Stimulated activated CD4-positive, alpha-beta T cell treated with anti-CD3 and anti-CD28 coated beads, TNF-alpha, amount 100 ng/mL, for 48 hours (primary cell): ENCODE measurements at regions not wholly inside any gene's neighbourhood (a gene's known extent, or its start where the extent isn't known, plus 50 kb on each side); places are given as distances from the start of the nearest gene placed in this dataset.

ENCODE experiments used
- DNase-seq, 3 donors: peaks; one replicate each; pipeline ENCODE4 v3.0.0-alpha.2; 2020; ENCODE audit warnings: low read depth in 3 of 3

DNA sequence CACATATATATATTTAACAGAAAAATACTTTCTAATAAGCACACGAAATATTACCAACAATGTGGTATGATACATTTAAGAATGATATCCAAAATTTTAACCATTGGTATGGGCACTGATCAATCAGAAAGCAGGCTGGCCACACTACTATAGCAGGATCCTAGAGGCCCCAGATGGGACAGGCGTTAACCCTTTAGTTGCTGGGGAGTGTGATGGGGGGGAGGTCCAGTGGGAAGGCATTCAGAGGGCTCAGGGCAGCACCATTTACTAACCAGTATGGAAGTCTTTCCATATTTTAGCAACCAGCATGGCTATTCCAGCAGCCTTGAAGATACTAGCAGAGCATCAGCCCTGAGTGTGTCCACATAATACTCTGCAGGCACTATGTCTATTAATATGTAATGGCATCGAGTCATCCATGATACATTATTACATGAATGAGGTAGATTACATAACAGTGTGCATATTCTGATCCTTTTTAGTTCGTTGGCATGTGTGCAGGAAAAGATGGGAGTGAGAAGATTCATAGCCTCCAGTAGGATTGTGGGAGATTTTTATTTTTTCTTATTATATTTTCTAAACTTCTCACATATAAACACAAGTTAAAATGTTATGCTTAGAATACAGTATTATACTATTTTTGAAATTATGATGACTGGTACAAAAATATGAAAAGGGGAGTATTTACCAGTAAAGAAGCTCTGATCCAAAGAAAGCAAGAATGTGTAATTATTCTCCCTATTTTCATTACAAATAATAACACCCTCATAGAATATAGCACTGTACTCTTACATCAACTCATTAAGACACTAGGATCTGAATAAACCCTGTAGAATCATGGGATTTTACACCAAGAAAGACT, 78.9 kb downstream of the FAM217A start:
- DNase-seq: no peak

- no peak for DNase-seq
Observed at GRCh38 chr6:4004249-4004648, 74.7 kb downstream of the FAM217A start.

DNA sequence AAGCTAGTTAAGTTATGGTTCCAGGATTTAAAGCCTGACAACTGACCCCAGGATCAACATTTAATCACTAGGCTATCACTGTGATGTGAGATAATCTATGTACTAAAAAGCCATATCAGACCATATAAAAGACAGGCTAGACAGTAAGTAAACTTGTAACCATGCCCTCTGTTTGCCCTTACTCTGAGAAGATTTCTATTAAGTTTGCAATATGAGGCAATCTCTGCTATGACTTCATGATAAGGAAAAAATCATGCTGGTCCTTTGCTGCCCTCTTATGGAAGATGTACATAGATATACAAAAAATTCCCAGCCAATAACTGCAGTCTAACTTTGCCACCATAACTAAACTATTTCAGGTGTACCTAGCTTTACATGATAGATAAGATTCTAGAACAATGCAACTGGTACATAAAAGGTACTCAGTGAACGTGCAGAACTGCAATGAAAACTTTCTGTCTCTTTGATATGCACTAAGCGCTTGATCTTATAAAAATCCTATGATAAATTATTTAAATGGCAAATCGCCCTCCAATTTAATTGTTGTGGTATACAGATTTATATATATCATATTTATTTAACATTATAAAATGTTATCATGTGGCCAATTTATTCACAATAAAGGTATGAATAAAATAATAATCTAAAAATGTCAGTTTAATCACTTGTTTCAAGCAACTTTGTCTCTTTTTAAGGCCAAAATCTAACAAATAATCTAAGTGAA, 70.5 kb downstream of the FAM217A start:
- DNase-seq: no peak

GRCh38 chr6:4009486-4009885, 69.5 kb downstream of the FAM217A start:
- DNase-seq: no peak

DNA sequence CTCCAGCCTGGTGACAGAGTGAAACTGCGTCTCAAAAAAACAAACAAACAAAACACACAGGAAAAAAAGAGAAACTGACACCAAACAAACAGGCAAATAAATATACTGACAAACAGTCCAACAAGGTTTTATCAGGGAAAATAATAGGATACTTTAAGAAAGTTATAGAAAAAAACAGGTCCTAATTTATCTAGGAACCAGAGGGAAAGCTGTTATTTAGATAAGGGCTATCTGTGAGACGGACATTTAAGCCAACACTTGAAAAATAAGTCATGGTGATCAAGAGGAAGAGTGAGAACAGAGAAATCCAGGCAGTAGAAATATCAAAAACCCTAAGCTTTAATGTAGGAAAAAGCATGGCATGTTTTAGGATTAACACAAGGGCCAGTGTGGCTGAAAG, 68.9 kb downstream of the FAM217A start:
- no peak for DNase-seq

DNA sequence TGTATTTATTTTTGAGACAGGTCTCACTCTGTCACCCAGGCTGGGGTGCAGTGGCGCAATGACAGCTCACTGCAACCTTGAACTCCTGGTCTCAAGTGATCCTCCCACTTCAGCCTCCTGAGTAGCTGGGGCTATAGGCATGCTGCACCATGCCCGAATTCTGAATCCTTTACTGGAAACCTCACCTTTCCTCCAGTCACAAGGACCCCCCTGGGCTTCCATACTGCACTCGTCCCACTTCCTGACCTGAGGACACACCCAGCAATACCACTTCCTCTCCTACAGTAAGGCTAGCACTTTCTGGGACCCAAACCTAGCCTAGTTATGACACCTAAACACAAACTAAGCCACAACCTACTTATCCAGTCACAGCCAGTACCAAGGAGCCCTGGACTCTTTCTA, 68.2 kb downstream of the FAM217A start:
- no peak for DNase-seq

GRCh38 chr6:4012826-4013225, 66.1 kb downstream of the FAM217A start:
- no peak for DNase-seq

GRCh38 chr6:4017058-4017739, 61.7 kb downstream of the FAM217A start:
- DNase-seq: no peak

GRCh38 chr6:4017834-4018170, 61.1 kb downstream of the FAM217A start:
- DNase-seq: no peak

DNA sequence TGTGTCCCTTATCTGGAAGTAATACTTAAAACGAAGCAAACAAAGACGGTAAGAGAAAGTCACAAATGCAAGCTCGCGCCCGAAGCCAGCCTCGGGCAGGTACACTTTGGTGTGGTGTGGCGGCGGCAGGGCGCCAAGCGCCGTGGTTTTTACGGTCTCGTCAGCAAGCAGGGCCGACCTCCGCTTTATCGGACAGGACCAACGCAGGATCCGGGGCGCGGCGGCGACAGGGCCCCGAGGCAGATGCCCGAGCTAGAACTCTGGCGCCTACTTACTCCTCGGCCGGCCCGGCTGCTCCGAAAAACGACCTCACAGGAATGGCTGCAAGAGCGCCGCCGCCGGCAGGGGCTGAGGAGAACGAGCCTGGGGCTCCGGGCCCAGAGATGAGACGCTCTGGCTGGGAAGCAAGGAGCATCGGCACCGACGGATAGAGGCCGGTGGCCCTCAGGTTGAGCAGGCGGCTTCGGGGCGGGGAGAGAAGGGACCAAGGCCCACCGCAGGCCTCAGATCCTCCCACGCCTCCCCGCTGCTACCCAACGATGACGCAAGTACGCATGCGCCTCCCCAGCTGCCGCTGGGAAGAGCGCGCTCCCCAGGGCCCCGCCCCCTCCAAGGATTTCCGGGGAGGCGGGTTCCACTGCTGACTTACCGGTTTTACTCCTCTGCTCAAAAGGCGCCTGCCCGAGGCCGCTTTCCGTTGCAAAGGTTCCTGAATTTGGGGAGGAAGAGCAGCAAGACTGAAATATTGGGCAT, 60.6 kb downstream of the FAM217A start:
- DNase-seq: peak; percentile 94 to 98 (median 96)
